ENCODE measurements at regions not wholly inside any gene's neighbourhood (a gene's known extent, or its start where the extent isn't known, plus 50 kb on each side); places are given as distances from the start of the nearest gene placed in this dataset.
A peak's percentile ranks its signal among the peaks of the same experiment; 100 is the strongest.
"Not testable (repeated sequence)": the region's sequence is repeated elsewhere in the genome, so short reads cannot be mapped to it uniquely, and the experiment has no call there.

DNA sequence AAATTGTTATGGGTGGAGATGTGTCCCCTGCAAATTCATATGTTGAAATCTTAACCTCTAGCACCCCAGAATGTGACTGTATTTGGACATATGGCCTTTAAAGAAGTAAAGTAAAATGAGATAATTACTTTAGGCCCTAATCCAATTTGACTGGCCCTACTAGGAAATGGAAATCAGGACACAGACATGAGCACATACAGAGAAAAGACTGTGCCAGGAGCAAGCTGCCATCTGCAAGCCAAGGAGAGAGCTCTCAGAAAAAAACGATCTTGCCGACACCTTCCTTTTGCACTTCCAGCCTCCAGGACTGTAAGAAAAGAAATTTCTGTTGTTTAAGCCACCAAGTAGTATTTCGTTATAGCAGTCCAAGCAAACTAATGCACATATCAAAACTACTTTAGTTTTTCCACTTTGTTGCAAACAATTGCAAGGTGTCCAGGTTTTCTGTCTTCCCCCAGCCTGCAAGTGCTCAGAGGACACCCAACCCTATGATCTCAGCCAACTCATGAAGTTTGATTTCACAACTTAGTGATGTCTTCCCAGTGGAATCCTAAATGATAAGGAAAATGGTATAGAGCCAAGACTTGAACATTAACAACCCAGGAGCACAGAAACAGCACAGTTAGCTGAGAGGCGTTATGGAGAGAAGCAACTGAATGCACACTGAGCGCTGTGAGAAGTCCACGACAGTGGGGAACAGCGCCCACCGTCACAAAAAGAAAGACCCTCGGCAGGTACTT lies 351.2 kb downstream of the BCL2L11 start:
- DNase-seq (ENCODE audit: low read depth, low spot score) = not testable (repeated sequence)

DNA sequence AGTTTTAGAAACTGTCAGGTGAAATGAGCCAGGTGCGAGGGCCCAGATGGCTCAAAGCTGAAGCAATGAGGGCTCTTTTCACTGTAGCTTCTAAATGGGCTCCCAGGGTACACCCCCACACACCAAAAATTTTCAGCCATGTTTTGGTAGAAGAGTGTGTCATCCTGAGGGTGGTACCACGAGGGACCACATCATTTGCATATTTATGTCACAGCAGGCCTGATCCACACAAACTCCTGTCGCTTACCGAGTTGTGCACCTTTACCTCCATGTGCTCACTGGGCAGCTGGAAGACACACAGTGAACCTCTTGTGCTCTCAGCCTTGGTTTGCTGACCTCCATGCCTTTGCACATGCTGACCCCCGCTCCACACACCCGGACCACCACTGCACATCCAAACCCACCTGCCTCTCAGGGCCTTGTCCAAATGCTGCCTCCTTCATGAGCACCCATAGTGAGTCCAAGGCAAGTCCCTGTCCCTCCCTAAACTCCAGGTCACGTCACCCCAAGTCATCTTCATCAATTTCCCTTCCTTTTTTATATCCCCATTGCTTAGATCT lies 352.2 kb downstream of the BCL2L11 start:
- DNase-seq (ENCODE audit: low read depth, low spot score) = not testable (repeated sequence)

DNA sequence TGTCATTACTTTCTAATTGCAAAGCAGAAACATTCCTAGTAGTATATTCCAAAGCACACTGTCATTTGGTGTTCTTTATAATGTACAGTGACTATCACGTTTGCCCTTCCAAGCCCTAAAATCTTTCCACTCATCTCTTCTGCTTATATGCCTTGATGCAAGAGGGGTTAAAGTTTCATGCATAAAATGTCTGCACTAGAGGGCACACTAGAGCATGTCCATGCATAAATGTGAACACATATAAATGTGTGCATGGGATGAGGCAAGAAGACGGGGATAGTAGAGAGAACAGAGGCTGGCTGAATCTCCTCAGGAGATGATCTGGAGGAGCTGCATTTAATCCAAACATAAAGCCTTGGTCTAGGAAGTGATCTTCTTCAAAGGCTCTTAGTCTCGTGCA lies 352.8 kb downstream of the BCL2L11 start:
- DNase-seq (ENCODE audit: low read depth, low spot score) = not testable (repeated sequence)

DNA sequence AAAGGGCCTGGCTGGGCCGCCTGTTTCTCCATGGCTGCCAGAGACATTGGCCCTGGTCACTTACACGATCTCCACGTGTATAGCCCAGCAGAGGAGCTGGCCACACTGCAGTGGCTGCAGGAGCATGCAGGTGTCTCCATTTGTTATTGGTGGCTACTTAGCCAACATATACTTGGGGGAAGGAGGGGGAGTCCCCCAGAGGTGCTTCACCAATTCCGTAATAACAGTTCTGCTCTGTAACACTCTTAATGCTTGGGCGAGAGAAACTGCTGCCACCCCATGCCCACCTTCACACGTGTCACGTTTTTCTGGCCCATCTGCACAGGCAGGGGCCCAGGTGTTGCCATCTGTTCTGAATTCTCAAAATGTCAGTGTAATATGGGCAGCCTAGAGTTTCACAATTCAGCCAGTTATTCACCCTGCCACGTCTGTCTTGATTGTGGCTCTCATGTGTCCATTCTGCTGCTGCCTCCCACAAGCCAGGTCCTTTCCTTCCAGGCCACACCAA lies 353.5 kb downstream of the BCL2L11 start:
- DNase-seq (ENCODE audit: low read depth, low spot score) = not testable (repeated sequence)

DNA sequence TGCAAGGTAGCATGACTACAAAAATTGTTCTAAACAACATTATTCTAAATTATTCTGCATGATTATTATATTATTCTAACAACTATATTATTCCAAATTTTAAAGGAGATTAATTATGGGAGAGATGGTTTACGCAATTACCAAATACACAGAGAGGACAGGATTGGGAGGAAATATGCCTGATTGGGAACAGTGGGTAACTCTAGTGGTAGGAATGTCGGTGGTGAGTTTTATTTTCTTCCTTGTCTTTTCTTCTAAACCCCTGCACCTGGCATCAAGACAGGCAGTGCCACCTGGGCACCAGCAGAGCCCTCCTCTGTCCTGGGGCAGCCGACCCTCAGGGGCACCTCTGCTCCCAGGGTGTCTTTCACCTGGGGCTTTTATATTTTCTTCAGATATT lies 357.6 kb downstream of the BCL2L11 start:
- DNase-seq (ENCODE audit: low read depth, low spot score) = not testable (repeated sequence)

DNA sequence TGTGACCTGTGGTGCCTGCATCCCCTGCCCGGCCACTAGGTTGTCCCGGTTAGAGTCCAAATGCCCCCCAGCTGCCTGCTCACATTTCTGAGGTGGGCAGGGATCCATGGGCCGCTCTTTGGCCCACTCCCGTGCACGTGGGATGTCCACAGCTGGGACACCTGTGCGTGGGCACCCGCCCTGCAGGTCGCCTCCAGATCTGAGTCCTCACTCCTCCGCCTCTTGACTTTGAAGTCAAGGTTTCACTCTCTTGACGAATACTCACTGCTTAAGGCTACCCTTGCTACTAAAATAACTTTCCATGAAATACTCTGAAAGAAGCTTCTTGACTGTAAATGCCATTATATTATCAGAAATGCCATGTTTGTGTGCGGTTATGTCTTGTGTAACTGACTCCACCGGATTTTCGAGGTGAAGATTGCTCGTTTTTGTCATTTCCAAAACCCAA lies 358.2 kb downstream of the BCL2L11 start:
- DNase-seq (ENCODE audit: low read depth, low spot score) = not testable (repeated sequence)

DNA sequence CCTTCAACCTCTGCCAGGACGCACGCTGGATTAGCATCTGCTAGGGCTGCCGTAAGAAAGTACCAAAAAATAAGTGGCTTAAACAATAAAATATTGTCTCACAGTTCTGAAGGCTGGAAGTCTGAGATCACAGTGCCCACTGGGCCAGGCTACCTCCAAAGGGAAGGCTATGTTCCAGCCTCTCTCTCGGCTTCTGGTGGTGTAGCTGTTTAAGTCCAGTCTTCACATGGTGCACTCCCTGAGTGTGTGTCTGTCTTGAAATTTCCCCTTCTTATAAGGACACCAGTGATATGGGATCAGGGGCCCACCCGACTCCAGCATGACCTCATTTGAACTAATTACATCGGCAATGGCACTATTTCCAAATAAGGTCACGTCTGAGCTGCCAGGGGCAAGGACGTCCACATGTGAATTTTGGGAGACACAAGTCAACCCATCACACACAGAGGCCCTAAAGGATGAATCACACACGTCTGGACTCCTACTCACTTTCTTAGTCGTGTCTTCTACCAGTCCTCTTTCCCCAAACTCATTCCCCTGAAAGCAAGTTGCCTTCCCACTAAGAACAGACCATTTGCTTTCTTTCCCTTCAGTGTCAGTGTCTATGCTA lies 359.4 kb downstream of the BCL2L11 start:
- DNase-seq (ENCODE audit: low read depth, low spot score) = peak; percentile 46

DNA sequence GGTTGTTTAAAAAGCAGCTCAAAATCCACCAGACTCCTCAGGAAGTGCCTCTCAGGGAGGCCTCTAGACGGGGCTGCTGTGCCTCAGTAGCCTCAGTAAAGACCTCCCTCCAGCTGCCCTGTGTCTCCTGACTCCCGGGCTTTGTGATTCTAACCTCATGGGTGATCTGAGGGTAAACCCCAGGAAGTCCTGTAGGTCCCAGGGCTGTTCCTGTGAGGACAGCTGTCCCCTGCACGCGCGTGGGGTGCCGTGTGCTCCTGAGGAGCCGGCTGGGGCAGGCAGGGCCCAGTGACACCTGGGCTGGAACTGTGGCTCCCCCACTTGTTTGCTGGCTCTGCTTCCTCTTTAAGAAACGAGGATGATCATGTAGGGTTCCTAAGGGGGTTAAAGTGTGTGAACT lies 359.9 kb downstream of the BCL2L11 start:
- DNase-seq (ENCODE audit: low read depth, low spot score) = peak; percentile 30

DNA sequence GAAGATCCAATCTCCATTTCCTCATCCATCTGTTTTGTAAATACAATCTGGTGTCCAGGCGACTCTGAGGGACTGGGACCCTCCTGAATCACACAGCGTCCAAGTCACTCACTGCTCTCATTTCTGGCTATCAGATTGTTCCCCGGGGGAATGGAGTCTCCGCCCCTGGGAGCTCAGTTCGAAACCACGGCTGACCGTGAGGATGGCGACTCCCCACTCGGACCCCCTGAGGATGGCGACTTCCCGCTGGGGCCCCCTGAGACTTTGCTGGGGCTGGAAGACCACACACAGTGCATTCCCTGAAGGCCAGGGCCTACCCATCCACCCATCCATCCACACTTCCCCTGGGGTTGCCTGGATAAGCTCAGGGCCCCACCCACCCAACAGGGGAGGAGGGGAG lies 360.5 kb downstream of the BCL2L11 start:
- DNase-seq (ENCODE audit: low read depth, low spot score) = peak; percentile 18

DNA sequence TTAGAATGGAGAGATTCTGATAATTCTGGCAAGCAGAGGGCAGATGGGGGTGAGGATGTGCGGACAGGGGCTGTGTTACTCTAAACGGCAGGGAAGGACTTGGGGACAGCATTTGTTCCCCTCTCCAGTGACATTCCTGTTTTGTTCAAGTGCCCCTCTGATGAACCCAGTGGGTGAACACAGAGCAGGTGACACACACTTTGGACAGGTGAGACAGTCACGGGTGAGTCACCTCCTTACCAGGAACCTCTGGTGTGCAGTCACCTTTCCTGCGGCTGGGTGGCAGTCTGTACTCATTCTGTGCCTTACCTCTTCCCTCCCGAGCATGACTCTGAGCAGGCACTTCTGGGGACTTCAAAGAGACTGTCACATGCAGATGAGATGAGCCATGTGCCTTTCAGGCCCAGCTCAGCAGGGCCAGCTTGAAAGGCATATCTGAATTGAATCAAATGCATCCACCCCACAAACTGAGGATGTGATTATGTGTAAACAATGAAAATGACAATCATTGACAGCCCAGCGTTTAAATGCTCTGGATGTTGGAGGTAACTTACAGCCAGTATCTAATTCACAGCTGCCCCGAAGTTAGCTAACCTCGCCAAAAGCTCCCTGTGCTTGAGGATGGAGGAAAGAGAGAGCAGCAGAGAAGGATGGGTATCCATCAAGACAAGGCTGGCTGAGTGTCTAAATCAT lies 362.4 kb downstream of the BCL2L11 start:
- not testable (repeated sequence) for DNase-seq (ENCODE audit: low read depth, low spot score)

DNA sequence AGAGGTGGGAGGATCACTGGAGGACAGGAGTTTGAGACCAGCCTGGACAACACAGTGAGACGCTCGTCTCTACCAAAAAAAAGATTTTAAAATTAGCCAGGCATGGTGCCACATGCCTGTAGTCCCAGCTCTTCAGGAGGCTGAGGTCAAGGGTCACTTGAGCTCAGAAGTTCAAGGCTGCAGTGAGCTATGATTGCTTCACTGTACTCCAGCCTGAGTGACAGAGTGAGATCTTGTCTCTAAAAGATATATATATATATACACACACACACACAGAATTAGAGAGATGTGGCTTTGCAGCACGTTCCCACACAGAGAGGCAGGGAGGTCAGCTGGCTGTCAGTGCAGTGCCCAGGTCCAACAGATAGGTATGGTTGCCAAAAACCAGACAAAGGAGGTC lies 363.4 kb downstream of the BCL2L11 start:
- not testable (repeated sequence) for DNase-seq (ENCODE audit: low read depth, low spot score)

DNA sequence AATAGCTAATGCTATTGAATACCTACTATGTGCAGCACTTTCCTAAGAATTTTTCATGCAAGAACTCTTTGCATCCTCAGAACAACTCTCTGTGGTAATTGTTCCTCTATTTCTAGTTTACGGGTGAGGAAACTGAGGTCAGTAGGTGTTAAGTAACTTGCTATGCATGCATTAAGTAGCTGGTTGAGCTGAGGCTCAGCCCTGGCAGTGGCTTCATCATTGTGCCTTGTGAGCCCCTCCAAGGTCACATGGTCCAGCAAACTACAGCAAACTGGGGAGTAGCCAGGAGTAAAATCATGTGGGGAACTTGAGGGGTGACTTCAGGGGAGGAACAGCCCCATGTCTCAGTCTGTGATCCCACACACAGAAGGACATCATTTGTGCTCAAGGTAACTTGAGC lies 365.2 kb downstream of the BCL2L11 start:
- DNase-seq (ENCODE audit: low read depth, low spot score) = not testable (repeated sequence)

DNA sequence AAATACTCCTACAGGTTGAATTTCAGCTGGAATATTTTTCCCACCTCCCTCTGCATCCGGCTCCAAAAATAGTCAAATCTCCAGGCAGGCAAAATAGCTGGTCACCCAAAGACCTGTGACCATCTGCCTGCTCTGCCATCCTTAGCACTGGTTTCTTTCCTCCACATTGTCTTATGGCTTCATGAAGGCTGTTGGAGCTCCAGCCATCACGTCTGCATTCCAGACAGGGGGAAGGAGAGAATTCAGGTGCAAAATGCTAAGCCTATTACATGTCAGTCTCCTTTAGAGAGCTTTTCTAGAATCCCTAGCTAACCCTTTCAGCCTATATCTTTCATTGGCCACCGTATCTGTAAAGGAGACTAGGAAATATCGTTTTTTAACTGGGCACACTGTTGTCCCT lies 367.7 kb downstream of the BCL2L11 start:
- DNase-seq (ENCODE audit: low read depth, low spot score) = not testable (repeated sequence)

DNA sequence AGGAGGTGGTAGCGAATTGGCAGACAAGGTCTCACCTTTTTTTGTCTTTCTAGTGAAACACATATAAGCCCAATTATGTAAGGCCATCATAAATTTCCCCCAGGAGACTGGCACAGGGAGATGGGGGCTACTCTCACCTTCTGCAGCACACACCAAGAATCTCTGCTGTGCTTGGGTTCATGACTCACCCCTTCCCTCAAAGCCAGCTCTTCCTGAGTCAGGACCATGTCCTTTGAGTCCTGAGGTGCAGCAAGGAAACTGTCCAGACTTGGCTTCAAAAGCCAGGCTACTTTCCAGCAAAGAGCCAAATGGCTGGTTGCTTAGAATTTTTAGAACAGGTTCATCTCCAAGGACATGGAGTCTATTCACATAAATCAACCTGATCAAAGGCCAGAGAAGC lies 368.7 kb downstream of the BCL2L11 start:
- not testable (repeated sequence) for DNase-seq (ENCODE audit: low read depth, low spot score)

DNA sequence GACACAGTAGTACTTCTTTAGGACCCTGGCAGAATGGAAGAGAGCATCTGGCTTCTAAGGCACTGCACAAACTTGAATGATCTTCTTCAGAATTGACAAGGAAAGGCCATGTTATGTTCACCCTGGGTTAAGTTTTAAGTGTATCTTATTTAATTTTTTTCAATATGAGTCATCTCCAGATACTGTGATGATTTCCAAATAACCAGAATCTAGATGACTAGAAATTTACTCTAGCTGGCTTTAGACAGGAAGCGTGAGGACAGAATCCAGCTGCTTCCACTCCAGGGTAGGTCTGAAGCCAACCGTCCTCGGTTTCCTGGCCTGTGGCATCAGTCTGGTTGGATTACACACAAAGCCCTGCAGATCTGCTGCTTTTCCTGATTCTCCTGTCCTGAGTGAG lies 370.5 kb downstream of the BCL2L11 start:
- DNase-seq (ENCODE audit: low read depth, low spot score) = not testable (repeated sequence)

DNA sequence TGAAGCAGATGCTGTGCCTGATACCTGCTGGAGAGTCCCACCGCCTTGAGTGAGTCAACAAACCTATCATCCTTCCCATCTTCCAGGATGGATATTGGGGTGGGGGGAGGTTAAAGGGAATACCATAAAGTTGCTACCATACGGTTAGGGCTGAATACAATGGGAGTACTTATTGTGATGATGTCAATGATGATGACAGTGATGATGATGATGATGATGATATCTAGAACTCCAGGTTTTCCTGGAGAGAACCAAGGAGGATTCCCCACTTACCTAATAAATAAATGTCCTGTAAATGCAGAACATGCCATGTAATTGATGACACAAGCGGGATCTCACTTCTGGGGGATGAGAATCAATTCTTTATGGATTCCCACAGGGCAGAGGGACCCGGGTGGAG lies 370.9 kb downstream of the BCL2L11 start:
- not testable (repeated sequence) for DNase-seq (ENCODE audit: low read depth, low spot score)

DNA sequence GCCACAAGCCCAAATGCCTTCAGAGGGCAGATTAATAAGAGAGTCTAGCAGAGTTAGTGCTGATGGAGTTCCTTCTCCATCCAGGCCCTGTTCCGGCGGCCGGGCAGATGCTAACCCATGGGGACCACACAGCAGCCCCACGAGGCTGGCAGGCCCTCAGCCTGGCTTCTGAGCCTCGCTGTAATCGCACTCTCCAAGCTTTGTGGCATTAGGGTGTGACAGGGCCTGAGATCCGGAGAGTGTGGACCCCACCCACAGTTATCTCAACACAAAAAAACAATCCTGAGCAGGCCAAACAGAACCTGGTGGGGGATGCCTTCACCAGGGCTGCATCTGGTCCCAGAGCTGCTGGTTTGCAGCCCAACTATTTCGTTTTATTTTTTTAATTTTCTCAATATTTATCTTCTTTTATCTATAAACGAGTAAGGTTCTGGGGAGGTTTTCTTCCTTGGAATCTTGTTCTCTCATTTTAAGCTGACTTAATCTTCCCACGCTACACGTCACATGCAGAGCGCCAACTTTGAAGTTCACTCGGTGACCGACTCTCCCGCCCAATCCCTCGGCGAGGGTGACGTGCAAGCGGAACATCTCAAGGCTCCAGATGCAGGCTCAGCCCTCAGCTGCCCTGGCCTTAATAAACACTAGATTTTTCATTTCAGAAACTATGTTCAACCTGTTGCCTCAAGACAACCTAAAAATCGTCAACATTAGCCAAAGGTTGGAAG lies 372.4 kb downstream of the BCL2L11 start:
- not testable (repeated sequence) for DNase-seq (ENCODE audit: low read depth, low spot score)

DNA sequence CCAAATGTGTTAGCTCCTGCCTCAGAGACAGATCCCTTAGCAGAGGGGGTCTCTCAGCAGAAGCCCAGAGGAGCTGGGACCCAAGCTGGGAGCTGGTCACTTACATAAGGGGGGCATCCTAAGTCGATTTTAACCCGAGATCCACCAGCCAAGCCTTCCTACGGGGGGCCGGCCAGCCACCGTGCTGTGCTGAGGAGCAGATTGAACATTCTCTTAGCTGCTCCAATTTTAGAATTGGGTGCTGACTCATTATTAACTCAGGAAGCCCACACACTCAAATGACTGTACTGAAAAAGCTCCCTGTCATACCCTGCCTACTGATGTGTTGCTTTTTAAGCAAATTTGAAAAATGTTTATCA lies 373.0 kb downstream of the BCL2L11 start:
- DNase-seq (ENCODE audit: low read depth, low spot score) = peak; percentile 29

DNA sequence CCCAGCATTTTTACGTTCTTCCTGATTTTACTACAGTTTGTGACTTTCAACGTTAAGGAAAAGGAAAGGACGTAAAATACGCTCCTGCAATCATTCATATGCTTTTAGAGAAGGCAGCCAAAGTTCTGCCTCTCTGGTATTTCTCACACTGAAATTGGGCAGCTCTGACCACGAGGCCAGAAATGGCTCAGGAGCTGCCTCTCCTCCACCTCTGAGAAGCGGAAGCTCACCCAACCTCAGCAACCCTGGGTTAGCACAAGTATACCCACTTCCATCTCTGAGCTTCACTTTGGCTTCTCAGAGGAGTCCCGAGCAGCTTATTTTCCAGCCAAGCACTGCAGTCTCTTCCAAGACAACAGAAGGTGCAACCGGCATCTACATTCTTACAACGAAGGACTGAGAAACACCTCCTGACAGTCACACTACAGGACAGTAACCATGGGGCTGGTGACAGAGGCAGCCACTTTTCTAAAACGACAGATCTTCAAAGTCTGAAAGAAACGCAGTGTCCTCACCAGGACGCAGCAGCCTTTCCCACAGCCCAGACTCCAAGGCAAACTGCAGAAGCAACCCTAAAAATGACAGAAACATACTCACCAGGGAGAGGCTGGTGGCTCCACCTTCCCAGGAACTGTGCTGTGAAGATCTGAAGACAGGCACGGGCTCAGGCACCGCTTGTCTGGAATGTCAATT lies 373.7 kb downstream of the BCL2L11 start:
- not testable (repeated sequence) for DNase-seq (ENCODE audit: low read depth, low spot score)

DNA sequence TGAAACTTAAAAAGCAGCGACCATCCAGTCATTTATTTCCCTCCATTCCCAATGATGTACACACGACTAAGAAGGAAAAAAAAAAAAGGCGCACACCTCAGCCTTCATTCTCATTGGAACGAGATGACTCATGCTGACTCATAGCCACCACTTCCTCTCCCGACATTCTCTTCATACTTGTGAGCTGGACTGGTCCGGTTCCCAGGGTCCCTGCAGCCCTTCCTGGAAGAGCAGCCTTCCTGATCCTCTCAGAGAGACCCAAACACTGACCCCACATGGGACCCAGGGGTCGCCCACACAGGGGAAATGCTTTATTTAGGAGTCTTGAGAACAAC lies 374.2 kb downstream of the BCL2L11 start:
- not testable (repeated sequence) for DNase-seq (ENCODE audit: low read depth, low spot score)

DNA sequence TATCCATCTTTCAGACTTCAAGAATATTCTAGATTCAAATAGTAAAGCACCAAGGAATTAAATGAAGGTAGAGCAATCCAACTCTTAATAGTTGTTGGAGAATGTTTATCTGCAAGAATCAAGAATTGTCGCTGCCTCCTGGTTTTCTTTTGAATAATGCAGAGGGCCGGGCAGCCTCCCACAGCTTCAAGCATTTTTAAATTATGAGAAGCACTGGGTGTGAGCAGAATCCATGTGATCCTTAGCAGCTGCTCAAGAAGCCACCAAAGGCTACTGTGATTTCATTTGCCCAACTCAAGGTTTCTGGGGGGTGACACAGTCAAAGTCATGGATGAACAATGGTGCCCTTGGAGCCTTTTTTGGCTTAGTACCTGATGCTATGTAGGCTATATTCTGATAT lies 374.9 kb downstream of the BCL2L11 start:
- not testable (repeated sequence) for DNase-seq (ENCODE audit: low read depth, low spot score)
